Uterus (tissue), 2 donors: ENCODE measurements at regions not wholly inside any gene's neighbourhood (a gene's known extent, or its start where the extent isn't known, plus 50 kb on each side); places are given as distances from the start of the nearest gene placed in this dataset.

Experiments used
- POLR2A ChIP-seq, 2 donors: fragments of 450-650 bp; IDR thresholded peaks; one replicate each; pipeline ENCODE4 v1.6.1; 2016; ENCODE audit warnings: antibody characterized with exemption in 2 of 2, mild to moderate bottlenecking in 1 of 2, moderate library complexity in 1 of 2
- TF ChIP-seq, protein P1 (sequence below), 4 experiments: fragments of 200-600 bp in 2 of 4; fragments of 450-650 bp in 2 of 4; sonication (generic) in 2 of 4; IDR thresholded peaks; one replicate each; pipeline ENCODE4 v1.5.1; 2016 to 2019; ENCODE audit warnings: antibody characterized with exemption in 4 of 4, mild to moderate bottlenecking in 2 of 4, moderate library complexity in 1 of 4

DNA sequence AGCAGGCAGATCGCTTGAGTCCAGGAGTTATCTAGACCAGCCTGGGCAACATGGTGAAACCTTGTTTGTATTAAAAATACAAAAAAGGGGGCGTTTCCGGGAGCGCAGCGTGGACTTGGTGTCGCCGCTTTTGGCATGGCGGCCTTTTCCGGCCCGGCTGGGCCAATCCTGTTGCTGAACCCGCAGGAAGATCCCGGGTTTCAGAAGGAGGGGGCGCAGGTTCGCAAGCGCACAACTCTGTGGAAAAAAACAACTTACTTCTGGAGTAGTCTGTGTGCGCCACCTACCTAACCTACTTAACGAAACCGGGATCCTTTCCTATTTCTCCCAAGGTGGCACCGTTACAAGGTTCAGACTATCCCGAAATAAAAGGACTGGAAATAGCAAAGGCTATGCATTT, 198.6 kb downstream of the MSX2 start:
- TF ChIP-seq, protein P1, sequence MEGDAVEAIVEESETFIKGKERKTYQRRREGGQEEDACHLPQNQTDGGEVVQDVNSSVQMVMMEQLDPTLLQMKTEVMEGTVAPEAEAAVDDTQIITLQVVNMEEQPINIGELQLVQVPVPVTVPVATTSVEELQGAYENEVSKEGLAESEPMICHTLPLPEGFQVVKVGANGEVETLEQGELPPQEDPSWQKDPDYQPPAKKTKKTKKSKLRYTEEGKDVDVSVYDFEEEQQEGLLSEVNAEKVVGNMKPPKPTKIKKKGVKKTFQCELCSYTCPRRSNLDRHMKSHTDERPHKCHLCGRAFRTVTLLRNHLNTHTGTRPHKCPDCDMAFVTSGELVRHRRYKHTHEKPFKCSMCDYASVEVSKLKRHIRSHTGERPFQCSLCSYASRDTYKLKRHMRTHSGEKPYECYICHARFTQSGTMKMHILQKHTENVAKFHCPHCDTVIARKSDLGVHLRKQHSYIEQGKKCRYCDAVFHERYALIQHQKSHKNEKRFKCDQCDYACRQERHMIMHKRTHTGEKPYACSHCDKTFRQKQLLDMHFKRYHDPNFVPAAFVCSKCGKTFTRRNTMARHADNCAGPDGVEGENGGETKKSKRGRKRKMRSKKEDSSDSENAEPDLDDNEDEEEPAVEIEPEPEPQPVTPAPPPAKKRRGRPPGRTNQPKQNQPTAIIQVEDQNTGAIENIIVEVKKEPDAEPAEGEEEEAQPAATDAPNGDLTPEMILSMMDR (IDR thresholded peaks at IDR 0.05) = no peak
- no peak for TF ChIP-seq POLR2A (IDR thresholded peaks at IDR 0.05)
